ENCODE measurements at regions not wholly inside any gene's neighbourhood (a gene's known extent, or its start where the extent isn't known, plus 50 kb on each side); places are given as distances from the start of the nearest gene placed in this dataset.

DNA sequence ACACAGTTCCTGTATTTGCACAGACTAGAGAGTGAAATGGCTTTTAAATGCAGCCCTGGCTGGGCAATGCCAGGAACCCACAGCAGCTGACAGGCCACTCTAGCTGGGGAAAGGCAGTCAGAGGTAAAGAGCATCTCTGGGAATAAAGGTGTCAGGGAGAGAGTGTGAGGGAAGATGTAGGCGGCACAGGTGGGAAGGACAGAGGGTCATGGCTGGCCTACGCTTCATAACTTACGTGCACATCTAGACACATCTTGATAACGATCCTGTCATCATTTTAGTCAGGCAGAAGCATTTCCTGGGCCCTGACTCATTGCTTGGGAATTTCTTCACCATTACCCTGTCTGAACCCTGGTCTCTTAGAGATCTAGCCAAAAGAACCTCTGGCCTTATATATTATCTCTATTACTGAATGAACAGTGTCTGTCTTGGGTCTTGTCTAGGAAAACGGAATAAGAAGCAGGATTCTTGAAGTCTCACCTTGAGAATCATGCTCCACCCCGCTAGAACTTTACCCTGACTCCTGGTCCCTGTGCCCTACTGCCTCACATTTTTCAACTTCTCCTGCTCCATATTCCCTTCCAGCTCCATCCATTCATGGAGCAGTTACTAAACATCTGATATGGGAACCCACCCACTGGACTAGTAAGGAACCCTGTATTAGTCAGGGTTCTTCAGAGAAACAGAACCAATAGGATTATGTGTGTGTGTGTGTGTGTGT, 106.4 kb upstream of the ELL2 start:
- no peak overlapping the region for H3K4me3 Mint-ChIP-seq
- H3K36me3 Mint-ChIP-seq (ENCODE audit: low read depth) = no peaks in the 10 kb centered on the region
- peaks cover 2% of the 10 kb centered on the region for H3K27me3 Mint-ChIP-seq (ENCODE audit: insufficient read depth)
- H3K4me3 ChIP-seq (ENCODE audit: low read length) = no peak overlapping the region
- H3K36me3 ChIP-seq (ENCODE audit: control insufficient read depth, insufficient read depth, low read length) = no peaks in the 10 kb centered on the region
- H3K27me3 ChIP-seq (ENCODE audit: control insufficient read depth, insufficient read depth, low read length, poor library complexity, severe bottlenecking) = no peaks in the 10 kb centered on the region
- no peaks in the 10 kb centered on the region for H3K9me3 Mint-ChIP-seq
- no peaks in the 10 kb centered on the region for H3K9me3 ChIP-seq (ENCODE audit: control insufficient read depth, low read length)
- H3K27ac Mint-ChIP-seq = peak overlapping the region; percentile 10
- DNase-seq = peak; percentile 49
- no peak overlapping the region for H3K27ac ChIP-seq (ENCODE audit: low read depth, low read length)
- 90 to 92% methylated on average over 4 to 6 of the region's 6 CpGs for WGBS, 2 experiments (ENCODE audit: insufficient coverage in 1 of 2, insufficient read length in 1 of 2)
- TF ChIP-seq, protein P1, sequence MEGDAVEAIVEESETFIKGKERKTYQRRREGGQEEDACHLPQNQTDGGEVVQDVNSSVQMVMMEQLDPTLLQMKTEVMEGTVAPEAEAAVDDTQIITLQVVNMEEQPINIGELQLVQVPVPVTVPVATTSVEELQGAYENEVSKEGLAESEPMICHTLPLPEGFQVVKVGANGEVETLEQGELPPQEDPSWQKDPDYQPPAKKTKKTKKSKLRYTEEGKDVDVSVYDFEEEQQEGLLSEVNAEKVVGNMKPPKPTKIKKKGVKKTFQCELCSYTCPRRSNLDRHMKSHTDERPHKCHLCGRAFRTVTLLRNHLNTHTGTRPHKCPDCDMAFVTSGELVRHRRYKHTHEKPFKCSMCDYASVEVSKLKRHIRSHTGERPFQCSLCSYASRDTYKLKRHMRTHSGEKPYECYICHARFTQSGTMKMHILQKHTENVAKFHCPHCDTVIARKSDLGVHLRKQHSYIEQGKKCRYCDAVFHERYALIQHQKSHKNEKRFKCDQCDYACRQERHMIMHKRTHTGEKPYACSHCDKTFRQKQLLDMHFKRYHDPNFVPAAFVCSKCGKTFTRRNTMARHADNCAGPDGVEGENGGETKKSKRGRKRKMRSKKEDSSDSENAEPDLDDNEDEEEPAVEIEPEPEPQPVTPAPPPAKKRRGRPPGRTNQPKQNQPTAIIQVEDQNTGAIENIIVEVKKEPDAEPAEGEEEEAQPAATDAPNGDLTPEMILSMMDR (conservative IDR thresholded peaks at IDR 0.05) = no peak
- no peak overlapping the region for H3K9ac ChIP-seq (ENCODE audit: extremely low read depth, low read length, poor library complexity, severe bottlenecking)
- H3K4me1 Mint-ChIP-seq = peaks cover 15% of the 10 kb centered on the region
- peaks cover 6% of the 10 kb centered on the region for H3K4me1 ChIP-seq (ENCODE audit: control insufficient read depth, insufficient read depth, low read length)

DNA sequence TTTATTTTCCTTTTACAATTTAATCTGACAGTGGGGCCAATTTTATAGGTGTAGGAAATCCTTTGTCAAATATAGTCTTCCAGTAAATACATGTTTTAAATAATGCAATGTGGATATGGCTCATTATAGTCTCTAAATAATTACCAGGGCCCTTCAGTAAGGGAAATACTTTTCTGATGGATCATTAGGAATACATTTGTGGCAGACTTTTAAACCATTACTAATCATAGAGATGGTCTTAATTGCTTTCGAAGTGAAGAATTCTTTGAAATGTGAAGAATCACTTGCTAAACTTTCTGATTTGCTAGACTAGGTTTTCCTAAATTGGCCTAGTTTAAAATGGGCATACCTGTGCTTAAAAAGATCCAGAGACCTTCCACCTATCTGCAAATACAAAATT, 105.6 kb upstream of the ELL2 start:
- TF ChIP-seq, protein P1 (conservative IDR thresholded peaks at IDR 0.05) = no peak
- no peak overlapping the region for H3K4me3 Mint-ChIP-seq
- Histone ChIP-seq H3K36me3 (ENCODE audit: control insufficient read depth, insufficient read depth, low read length) (no peaks in the 10 kb centered on the region), H3K9me3 (ENCODE audit: control insufficient read depth, low read length) (no peaks in the 10 kb centered on the region), H3K9ac (ENCODE audit: extremely low read depth, low read length, poor library complexity, severe bottlenecking) (no peak overlapping the region), H3K27ac (ENCODE audit: low read depth, low read length) (no peak overlapping the region), H3K4me1 (ENCODE audit: control insufficient read depth, insufficient read depth, low read length) (peaks cover 6% of the 10 kb centered on the region), H3K27me3 (ENCODE audit: control insufficient read depth, insufficient read depth, low read length, poor library complexity, severe bottlenecking) (no peaks in the 10 kb centered on the region), H3K4me3 (ENCODE audit: low read length) (no peak overlapping the region)
- H3K9me3 Mint-ChIP-seq = no peaks in the 10 kb centered on the region
- H3K36me3 Mint-ChIP-seq (ENCODE audit: low read depth) = no peaks in the 10 kb centered on the region
- H3K4me1 Mint-ChIP-seq = peaks cover 15% of the 10 kb centered on the region
- DNase-seq = no peak
- 93% methylated on average over 1 of the region's 1 CpG; no CpG with 5 or more reads in 1 of the 2 experiments for WGBS, 2 experiments (ENCODE audit: insufficient coverage in 1 of 2, insufficient read length in 1 of 2)
- peaks cover 2% of the 10 kb centered on the region for H3K27me3 Mint-ChIP-seq (ENCODE audit: insufficient read depth)
- H3K27ac Mint-ChIP-seq = no peak overlapping the region

DNA sequence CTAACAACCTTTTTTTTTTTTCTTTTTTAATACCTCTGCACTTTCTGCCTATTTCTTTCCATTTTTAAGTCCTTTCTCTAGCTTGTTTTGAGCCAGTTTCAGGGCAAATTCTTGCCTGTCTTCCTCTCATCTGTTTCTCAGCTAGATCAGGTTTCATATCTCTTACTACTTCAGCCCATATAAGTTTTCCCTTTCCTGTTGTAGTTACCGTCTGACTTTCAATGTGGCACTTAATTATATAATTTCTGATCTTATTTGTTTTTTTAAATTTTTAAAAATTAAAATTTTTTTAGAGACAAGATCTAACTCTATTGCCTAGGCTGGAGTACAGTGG, 104.7 kb upstream of the ELL2 start:
- H3K36me3 Mint-ChIP-seq (ENCODE audit: low read depth) = no peaks in the 10 kb centered on the region
- no peak overlapping the region for H3K27ac Mint-ChIP-seq
- Histone ChIP-seq H3K27ac (ENCODE audit: low read depth, low read length) (no peak overlapping the region), H3K4me1 (ENCODE audit: control insufficient read depth, insufficient read depth, low read length) (peaks cover 6% of the 10 kb centered on the region), H3K4me3 (ENCODE audit: low read length) (no peak overlapping the region), H3K9ac (ENCODE audit: extremely low read depth, low read length, poor library complexity, severe bottlenecking) (no peak overlapping the region), H3K36me3 (ENCODE audit: control insufficient read depth, insufficient read depth, low read length) (no peaks in the 10 kb centered on the region), H3K27me3 (ENCODE audit: control insufficient read depth, insufficient read depth, low read length, poor library complexity, severe bottlenecking) (no peaks in the 10 kb centered on the region), H3K9me3 (ENCODE audit: control insufficient read depth, low read length) (no peaks in the 10 kb centered on the region)
- H3K4me1 Mint-ChIP-seq = peaks cover 14% of the 10 kb centered on the region
- H3K4me3 Mint-ChIP-seq = no peak overlapping the region
- TF ChIP-seq, protein P1 (conservative IDR thresholded peaks at IDR 0.05) = no peak
- no peaks in the 10 kb centered on the region for H3K9me3 Mint-ChIP-seq
- H3K27me3 Mint-ChIP-seq (ENCODE audit: insufficient read depth) = peaks cover 2% of the 10 kb centered on the region
- DNase-seq = no peak
- 100% methylated on average over 1 of the region's 1 CpG; no CpG with 5 or more reads in 1 of the 2 experiments for WGBS, 2 experiments (ENCODE audit: insufficient coverage in 1 of 2, insufficient read length in 1 of 2)
